ENCODE measurements at regions not wholly inside any gene's neighbourhood (a gene's known extent, or its start where the extent isn't known, plus 50 kb on each side); places are given as distances from the start of the nearest gene placed in this dataset.
"Not testable (repeated sequence)": the region's sequence is repeated elsewhere in the genome, so short reads cannot be mapped to it uniquely, and the experiment has no call there.

DNA sequence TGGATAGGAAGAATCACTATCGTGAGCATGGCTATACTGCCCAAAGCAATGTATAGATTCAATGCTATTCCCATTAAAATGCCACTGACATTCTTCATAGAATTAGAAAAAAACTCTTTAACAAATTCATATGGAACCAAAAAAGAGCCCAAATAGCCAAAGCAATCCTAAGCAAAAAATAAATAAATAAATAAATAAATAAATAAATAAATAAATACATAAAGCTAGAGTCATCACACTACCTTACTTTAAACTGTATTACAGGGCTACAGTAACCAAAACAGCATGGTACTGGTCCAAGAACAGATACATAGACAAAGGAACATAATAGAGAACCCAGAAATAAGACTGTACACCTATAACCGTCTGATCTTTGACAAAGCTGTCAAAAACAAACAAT lies 180.4 kb upstream of the CDKN2B start:
- no peak for ATAC-seq (ENCODE audit: low read depth)

DNA sequence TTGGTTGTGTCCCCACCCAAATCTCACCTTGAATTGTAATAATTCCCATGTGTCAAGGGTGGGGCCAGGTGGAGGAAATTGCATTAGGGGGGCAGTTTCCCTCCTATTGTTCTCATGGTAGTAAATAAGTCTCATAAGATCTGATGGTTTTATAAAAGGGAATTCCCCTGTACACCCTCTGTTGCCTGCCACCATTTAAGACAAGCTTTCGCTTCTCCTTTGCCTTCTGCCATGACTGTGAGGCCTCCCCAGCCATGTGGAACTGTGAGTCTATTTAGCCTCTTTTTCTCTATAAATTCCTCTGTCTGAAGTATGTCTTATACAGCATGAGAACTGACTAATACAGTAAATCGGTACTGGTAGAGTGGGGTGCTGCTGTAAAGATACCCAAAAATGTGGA lies 187.9 kb upstream of the CDKN2B start:
- H3K4me3 ChIP-seq (ENCODE audit: severe bottlenecking); H3K36me3 ChIP-seq (ENCODE audit: low read depth); ATAC-seq (ENCODE audit: low read depth); H3K4me1 ChIP-seq (ENCODE audit: insufficient read depth, poor library complexity, severe bottlenecking); H3K9me3 ChIP-seq (ENCODE audit: severe bottlenecking); H3K27ac ChIP-seq (ENCODE audit: poor library complexity, severe bottlenecking); H3K27me3 ChIP-seq (ENCODE audit: insufficient read depth, poor library complexity, severe bottlenecking); DNase-seq (ENCODE audit: low spot score): not testable (repeated sequence)

More for the DNA sequence above, 180.4 kb upstream of the CDKN2B start:
- Histone ChIP-seq H3K36me3 (ENCODE audit: low read depth) (no peaks in the 10 kb centered on the region), H3K4me3 (ENCODE audit: severe bottlenecking) (no peak overlapping the region), H3K27me3 (ENCODE audit: insufficient read depth, poor library complexity, severe bottlenecking) (no peaks in the 10 kb centered on the region), H3K27ac (ENCODE audit: poor library complexity, severe bottlenecking) (no peak overlapping the region), H3K4me1 (ENCODE audit: insufficient read depth, poor library complexity, severe bottlenecking) (no peaks in the 10 kb centered on the region), H3K9me3 (ENCODE audit: severe bottlenecking) (no peaks in the 10 kb centered on the region)
- DNase-seq (ENCODE audit: low spot score): no peak
- TF ChIP-seq, protein P1, sequence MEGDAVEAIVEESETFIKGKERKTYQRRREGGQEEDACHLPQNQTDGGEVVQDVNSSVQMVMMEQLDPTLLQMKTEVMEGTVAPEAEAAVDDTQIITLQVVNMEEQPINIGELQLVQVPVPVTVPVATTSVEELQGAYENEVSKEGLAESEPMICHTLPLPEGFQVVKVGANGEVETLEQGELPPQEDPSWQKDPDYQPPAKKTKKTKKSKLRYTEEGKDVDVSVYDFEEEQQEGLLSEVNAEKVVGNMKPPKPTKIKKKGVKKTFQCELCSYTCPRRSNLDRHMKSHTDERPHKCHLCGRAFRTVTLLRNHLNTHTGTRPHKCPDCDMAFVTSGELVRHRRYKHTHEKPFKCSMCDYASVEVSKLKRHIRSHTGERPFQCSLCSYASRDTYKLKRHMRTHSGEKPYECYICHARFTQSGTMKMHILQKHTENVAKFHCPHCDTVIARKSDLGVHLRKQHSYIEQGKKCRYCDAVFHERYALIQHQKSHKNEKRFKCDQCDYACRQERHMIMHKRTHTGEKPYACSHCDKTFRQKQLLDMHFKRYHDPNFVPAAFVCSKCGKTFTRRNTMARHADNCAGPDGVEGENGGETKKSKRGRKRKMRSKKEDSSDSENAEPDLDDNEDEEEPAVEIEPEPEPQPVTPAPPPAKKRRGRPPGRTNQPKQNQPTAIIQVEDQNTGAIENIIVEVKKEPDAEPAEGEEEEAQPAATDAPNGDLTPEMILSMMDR (IDR thresholded peaks at IDR 0.05; ENCODE audit: poor library complexity, severe bottlenecking): no peak

DNA sequence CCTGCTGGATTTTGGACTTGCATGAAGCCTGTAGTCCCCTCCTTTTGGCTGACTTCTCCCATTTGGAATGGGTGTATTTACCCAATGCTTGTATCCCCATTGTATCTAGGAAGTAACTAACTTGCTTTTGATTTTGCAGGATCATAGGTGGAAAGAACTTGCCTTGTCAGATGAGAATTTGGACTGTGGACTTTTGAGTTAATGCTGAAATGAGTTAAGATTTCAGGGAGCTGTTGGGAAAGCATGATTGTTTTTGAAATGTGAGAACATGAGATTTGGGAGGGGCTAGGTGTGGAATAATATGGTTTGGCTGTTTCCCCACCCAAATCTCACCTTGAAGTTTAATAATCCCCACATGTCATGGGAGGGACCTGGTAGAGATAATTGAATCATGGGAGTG lies 189.6 kb upstream of the CDKN2B start:
- TF ChIP-seq, protein P1 (IDR thresholded peaks at IDR 0.05; ENCODE audit: poor library complexity, severe bottlenecking): no peak
- Histone ChIP-seq H3K4me1 (ENCODE audit: insufficient read depth, poor library complexity, severe bottlenecking) (peaks cover 3% of the 10 kb centered on the region), H3K27ac (ENCODE audit: poor library complexity, severe bottlenecking) (no peak overlapping the region), H3K36me3 (ENCODE audit: low read depth) (no peaks in the 10 kb centered on the region), H3K27me3 (ENCODE audit: insufficient read depth, poor library complexity, severe bottlenecking) (no peaks in the 10 kb centered on the region), H3K4me3 (ENCODE audit: severe bottlenecking) (no peak overlapping the region), H3K9me3 (ENCODE audit: severe bottlenecking) (no peaks in the 10 kb centered on the region)
- ATAC-seq (ENCODE audit: low read depth) (no peak), DNase-seq (ENCODE audit: low spot score) (no peak)

DNA sequence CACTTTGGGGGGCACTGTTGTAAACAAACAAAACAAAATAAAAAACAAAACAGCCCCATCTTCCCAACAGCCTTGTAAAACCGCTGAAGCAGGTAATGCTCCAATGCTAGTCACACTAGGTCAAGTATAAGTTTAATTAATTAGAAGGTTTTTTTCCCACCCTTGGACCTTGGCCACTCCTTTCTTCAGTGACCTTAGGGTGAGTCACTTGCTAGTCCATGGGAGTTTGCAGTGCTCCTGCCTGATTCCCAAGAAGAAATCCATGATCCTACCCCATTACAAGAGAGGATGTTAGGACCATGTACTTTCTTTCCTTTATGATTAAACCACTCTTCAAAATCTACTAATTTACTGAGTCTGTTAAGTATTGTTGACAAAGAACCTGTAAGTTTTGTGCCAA lies 192.2 kb upstream of the CDKN2B start:
- H3K4me3 ChIP-seq (ENCODE audit: severe bottlenecking): no peak overlapping the region
- DNase-seq (ENCODE audit: low spot score): no peak
- H3K27ac ChIP-seq (ENCODE audit: poor library complexity, severe bottlenecking): no peak overlapping the region
- H3K4me1 ChIP-seq (ENCODE audit: insufficient read depth, poor library complexity, severe bottlenecking): peaks cover 6% of the 10 kb centered on the region
- H3K36me3 ChIP-seq (ENCODE audit: low read depth): no peaks in the 10 kb centered on the region
- H3K9me3 ChIP-seq (ENCODE audit: severe bottlenecking): no peaks in the 10 kb centered on the region
- TF ChIP-seq, protein P1 (IDR thresholded peaks at IDR 0.05; ENCODE audit: poor library complexity, severe bottlenecking): no peak
- no peak for ATAC-seq (ENCODE audit: low read depth)
- H3K27me3 ChIP-seq (ENCODE audit: insufficient read depth, poor library complexity, severe bottlenecking): no peaks in the 10 kb centered on the region

DNA sequence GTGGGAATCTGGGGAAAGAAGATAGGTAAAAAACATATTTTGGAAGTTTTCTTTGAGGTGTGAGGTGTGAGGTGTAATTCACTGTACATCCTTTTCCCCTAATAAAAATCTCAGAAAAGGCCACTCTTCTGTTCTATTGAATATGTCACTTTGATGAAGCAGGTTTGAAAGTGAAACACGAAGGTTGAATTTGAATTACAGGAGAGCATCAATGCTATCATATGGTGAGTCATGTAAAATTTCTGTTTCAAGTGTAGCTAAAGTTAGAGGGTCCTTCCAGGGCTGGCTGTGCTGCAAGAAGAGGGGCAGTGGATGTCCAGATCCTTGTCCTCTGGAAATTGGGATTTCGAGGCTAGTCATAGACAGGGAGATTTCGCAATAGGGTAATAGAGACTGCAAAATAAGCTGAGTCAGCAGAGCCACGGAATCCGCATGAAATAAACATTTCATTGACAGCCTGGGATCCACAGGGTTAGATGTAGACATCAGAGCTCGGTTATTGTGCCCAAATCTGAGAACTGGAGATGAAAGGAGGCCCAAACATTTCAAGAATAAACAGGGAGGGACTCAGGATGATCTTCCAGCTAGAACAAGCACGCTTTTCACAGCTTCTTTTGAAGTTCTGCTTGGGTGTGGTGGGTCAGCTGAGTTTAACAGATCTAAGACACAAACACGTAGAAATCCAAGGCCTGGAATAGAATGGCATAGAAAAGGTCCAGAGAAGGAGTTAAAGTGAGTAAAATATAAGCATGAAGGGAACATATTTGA lies 194.4 kb upstream of the CDKN2B start:
- H3K4me1 ChIP-seq (ENCODE audit: insufficient read depth, poor library complexity, severe bottlenecking): peaks cover 8% of the 10 kb centered on the region
- no peak overlapping the region for H3K4me3 ChIP-seq (ENCODE audit: severe bottlenecking)
- ATAC-seq (ENCODE audit: low read depth) (no peak), DNase-seq (ENCODE audit: low spot score) (no peak)
- H3K27ac ChIP-seq (ENCODE audit: poor library complexity, severe bottlenecking): no peak overlapping the region
- H3K9me3 ChIP-seq (ENCODE audit: severe bottlenecking): no peaks in the 10 kb centered on the region
- H3K27me3 ChIP-seq (ENCODE audit: insufficient read depth, poor library complexity, severe bottlenecking): no peaks in the 10 kb centered on the region
- TF ChIP-seq, protein P1 (IDR thresholded peaks at IDR 0.05; ENCODE audit: poor library complexity, severe bottlenecking): no peak
- no peaks in the 10 kb centered on the region for H3K36me3 ChIP-seq (ENCODE audit: low read depth)
